GM12878 (cell line): ENCODE measurements at regions not wholly inside any gene's neighbourhood (a gene's known extent, or its start where the extent isn't known, plus 50 kb on each side); places are given as distances from the start of the nearest gene placed in this dataset.

Source experiments
- ATAC-seq: fragments of 200-7000 bp; cut with Tn5 transposase; 3 replicates; pipeline ENCODE4 v1.9.1; 2020; ENCODE audit warnings: mild to moderate bottlenecking, moderate library complexity
- BruUV-seq: library from RNA; stranded (reverse); fragments of 400-500 nt; replicated peaks from 2 replicates; lab custom pipeline; 2021; lab: Mats Ljungman, UMichigan
- CTCF ChIA-PET: fragments of 300-600 bp; sonication (Branson Sonifier 250); formaldehyde crosslinking; extraction: SDS; loops from one replicate; lab custom pipeline; 2021; ENCODE audit warnings: inconsistent platforms; lab: Yijun Ruan, JAX
- POLR2A ChIA-PET: fragments of 350-600 bp; formaldehyde crosslinking; extraction: SDS; loops from one replicate; lab custom pipeline; 2021; ENCODE audit warnings: inconsistent platforms; lab: Charles Lee
- RAD21 ChIA-PET: fragments of 300-600 bp; sonication (Branson Sonifier 250); formaldehyde crosslinking; loops from one replicate; lab custom pipeline; 2023; ENCODE audit warnings: antibody characterized with exemption; ENCODE audit not compliant: unreplicated experiment; lab: Charles Lee
- SMC1A ChIA-PET: fragments of 300-600 bp; sonication (Branson Sonifier 250); formaldehyde crosslinking; loops from one replicate; lab custom pipeline; 2023; ENCODE audit not compliant: unreplicated experiment, uncharacterized antibody; lab: Charles Lee
- DNase-seq: peaks from one replicate; pipeline ENCODE4 v3.0.0-alpha.2; 2011; ENCODE audit warnings: low read depth, low spot score
- FAIRE-seq: peaks from 3 replicates; lab custom pipeline; 2011; peaks lifted over from hg19 to GRCh38; lab: Jason Lieb, UNC
- H2AFZ ChIP-seq: 2 replicates; pipeline ENCODE4 v1.6.0; 2011; ENCODE audit warnings: low read depth, low read length, control low read depth; ENCODE audit not compliant: control insufficient read depth
- H3K27ac ChIP-seq: 2 replicates; pipeline ENCODE4 v1.5.1; 2011; ENCODE audit warnings: control low read depth; ENCODE audit not compliant: control insufficient read depth, insufficient read depth
- H3K27me3 ChIP-seq, 2 experiments: replicated peaks in 1 of 2; 2 replicates each; pipeline versions ENCODE4 v1.6.0 to v1.6.1; 2011; ENCODE audit warnings: low read length in 1 of 2; ENCODE audit not compliant: control insufficient read depth in 2 of 2, insufficient read depth in 2 of 2
- H3K36me3 ChIP-seq, 2 experiments: 2 replicates each; pipeline ENCODE4 v1.5.1; 2011; ENCODE audit warnings: low read length in 1 of 2; ENCODE audit not compliant: control insufficient read depth in 2 of 2, insufficient read depth in 2 of 2
- H3K4me1 ChIP-seq: 2 replicates; pipeline ENCODE4 v1.6.1; 2011; ENCODE audit warnings: mild to moderate bottlenecking, low read length, moderate library complexity, mixed read lengths; ENCODE audit not compliant: control insufficient read depth, insufficient read depth
- H3K4me2 ChIP-seq: 2 replicates; pipeline ENCODE4 v1.6.0; 2011; ENCODE audit warnings: control low read depth; ENCODE audit not compliant: control insufficient read depth, insufficient read depth
- H3K4me3 ChIP-seq: fragments of 200-600 bp; sonication (generic); 2 replicates; pipeline ENCODE4 v1.5.1; 2016
- H3K79me2 ChIP-seq: 2 replicates; pipeline ENCODE4 v1.6.0; 2011; ENCODE audit warnings: low read length; ENCODE audit not compliant: control insufficient read depth, insufficient read depth
- H3K9ac ChIP-seq: 2 replicates; pipeline ENCODE4 v1.8.0; 2011; ENCODE audit warnings: low read length, control low read depth, mixed read lengths; ENCODE audit not compliant: control insufficient read depth, insufficient read depth
- H3K9me3 ChIP-seq: replicated peaks from 3 replicates; pipeline ENCODE4 v1.5.1; 2011; ENCODE audit warnings: mild to moderate bottlenecking, low read length; ENCODE audit not compliant: control insufficient read depth, insufficient read depth
- H4K20me1 ChIP-seq: 2 replicates; pipeline ENCODE4 v1.6.0; 2011; ENCODE audit not compliant: control insufficient read depth, insufficient read depth
- CHD4 ChIP-seq: fragments of 200-600 bp; sonication (generic); IDR thresholded peaks from 2 replicates; pipeline ENCODE4 v1.6.1; 2016; ENCODE audit warnings: mild to moderate bottlenecking
- KLF5 ChIP-seq: fragments of 450-650 bp; IDR thresholded peaks from 2 replicates; pipeline ENCODE4 v1.6.1; 2014; ENCODE audit warnings: mild to moderate bottlenecking; ENCODE audit not compliant: partially characterized antibody
- MLLT1 ChIP-seq: fragments of 450-650 bp; IDR thresholded peaks from 2 replicates; pipeline ENCODE4 v1.6.1; 2016; ENCODE audit warnings: mild to moderate bottlenecking
- SREBF1 ChIP-seq: IDR thresholded peaks from 2 replicates; pipeline ENCODE4 v1.6.1; 2012; ENCODE audit warnings: mild to moderate bottlenecking, low read length
- YY1 ChIP-seq: IDR thresholded peaks from 2 replicates; pipeline ENCODE4 v1.6.1; 2011; ENCODE audit warnings: low read depth, mild to moderate bottlenecking, low read length
- ZBTB4 ChIP-seq: fragments of 450-650 bp; formaldehyde crosslinking; IDR thresholded peaks from 2 replicates; pipeline ENCODE4 v1.4.0; 2022; ENCODE audit warnings: mild to moderate bottlenecking, moderate library complexity
- ZNF217 ChIP-seq: fragments of 450-650 bp; IDR thresholded peaks from 2 replicates; pipeline ENCODE4 v1.6.1; 2017; ENCODE audit warnings: antibody characterized with exemption, mild to moderate bottlenecking
- ZNF24 ChIP-seq: fragments of 450-650 bp; IDR thresholded peaks from 2 replicates; pipeline ENCODE4 v1.6.1; 2017; ENCODE audit warnings: antibody characterized with exemption, mild to moderate bottlenecking
- WGBS: methylation state at CpG from one replicate; pipeline ENCODE4 v1.1.6; 2016; ENCODE audit warnings: low lambda C conversion rate; ENCODE audit not compliant: insufficient replicate concordance, insufficient coverage; ENCODE audit errors: missing lambda C conversion rate; 5-methylcytosine and 5-hydroxymethylcytosine counted together
- in situ Hi-C: fragments of 300-500 bp; cut with MboI; formaldehyde crosslinking; loops from 9 replicates; pipeline ENCODE4 v1.14.3; 2018; ENCODE audit warnings: mixed read lengths
- intact Hi-C: fragments of 100-400 bp; cut with micrococcal nuclease; formaldehyde crosslinking; loops from one replicate; pipeline ENCODE4 v1.14.2; 2022; ENCODE audit not compliant: unreplicated experiment

GRCh38 chr3:23099677-23100076 is 103.5 kb upstream of the UBE2E2 start:
- in situ Hi-C loops, result no loop called here
- Histone ChIP-seq H3K4me1 (no peaks in the 10 kb centered on the region), H3K36me3 (no peaks in the 10 kb centered on the region)
- RAD21 ChIA-PET, result no interaction called here
- no peak for FAIRE-seq
- TF ChIP-seq ZBTB4 (no peak), ZNF217 (no peak), ZNF24 (no peak)
- TF ChIP-seq, all 136 proteins: peak for 0
- ATAC-seq (no peak), DNase-seq (no peak)
- Histone ChIP-seq H3K4me2 (no peak overlapping the region), H3K4me3 (no peak overlapping the region), H3K9me3 (no peaks in the 10 kb centered on the region), H3K79me2 (no peaks in the 10 kb centered on the region), H2AFZ (no peak overlapping the region), H4K20me1 (no peaks in the 10 kb centered on the region), H3K27ac (no peak overlapping the region), H3K9ac (no peak overlapping the region), H3K27me3 (no peaks in the 10 kb centered on the region)
- no TSS peak for BruUV-seq
- POLR2A ChIA-PET, result no interaction called here
- SMC1A ChIA-PET, result no interaction called here
- intact Hi-C loops, result no loop called here
- 18% methylated on average over 2 of the region's 2 CpGs for WGBS
- CTCF ChIA-PET, result no interaction called here

- Histone ChIP-seq H3K9me3 (no peaks in the 10 kb centered on the region), H3K79me2 (no peaks in the 10 kb centered on the region), H3K27ac (no peak overlapping the region)
- intact Hi-C loops, result no loop called here
- TF ChIP-seq KLF5 (no peak), SREBF1 (no peak), CHD4 (no peak), MLLT1 (no peak), YY1 (no peak)
- TF ChIP-seq, all 136 proteins: peak for 0
- ChIA-PET RAD21 (no interaction called here), SMC1A (interaction anchor here (1.1 kb wide), 1 partner anchor 318 kb away, joined by 3 read pairs; no protein-coding TSS in a partner anchor), CTCF (no interaction called here), POLR2A (no interaction called here)
- Histone ChIP-seq H4K20me1 (no peaks in the 10 kb centered on the region), H3K9ac (no peak overlapping the region), H3K4me1 (no peaks in the 10 kb centered on the region), H2AFZ (no peak overlapping the region), H3K27me3 (no peaks in the 10 kb centered on the region), H3K4me3 (no peak overlapping the region), H3K4me2 (no peak overlapping the region), H3K36me3 (no peaks in the 10 kb centered on the region)
- FAIRE-seq (no peak), ATAC-seq (no peak), DNase-seq (no peak)
- BruUV-seq, result no TSS peak
- in situ Hi-C loops, result no loop called here
- 66% methylated on average over 9 of the region's 9 CpGs for WGBS
Observed at GRCh38 chr3:23100106-23100505, 103.0 kb upstream of the UBE2E2 start.
